Panc1 (cell line): ENCODE measurements at regions not wholly inside any gene's neighbourhood (a gene's known extent, or its start where the extent isn't known, plus 50 kb on each side); places are given as distances from the start of the nearest gene placed in this dataset.

ENCODE experiments used
- ATAC-seq: fragments of 200-7000 bp; cut with Tn5 transposase; 2 replicates; pipeline ENCODE4 v1.9.1; 2020; ENCODE audit warnings: mild to moderate bottlenecking, moderate library complexity
- BruUV-seq: library from RNA; stranded (reverse); fragments of 400-500 nt; replicated peaks from 2 replicates; lab custom pipeline; 2021; lab: Mats Ljungman, UMichigan
- CTCF ChIA-PET: fragments of 300-600 bp; sonication (Branson Sonifier 250); formaldehyde crosslinking; loops from one replicate; lab custom pipeline; 2022; ENCODE audit warnings: antibody characterized with exemption; lab: Charles Lee
- POLR2A ChIA-PET: fragments of 300-600 bp; sonication (Branson Sonifier 250); formaldehyde crosslinking; loops from one replicate; lab custom pipeline; 2022; ENCODE audit warnings: antibody characterized with exemption; lab: Charles Lee
- DNase-seq: peaks from one replicate; pipeline ENCODE4 v3.0.0-alpha.2; 2010; ENCODE audit warnings: low read depth, low spot score
- H3K27ac ChIP-seq: 2 replicates; pipeline ENCODE4 v1.5.1; 2011; ENCODE audit warnings: mild to moderate bottlenecking, low read length, inconsistent platforms
- H3K27me3 ChIP-seq: fragments of 200-500 bp; sonication (Bioruptor generic); 2 replicates; pipeline ENCODE4 v1.6.0; 2014; ENCODE audit warnings: low read length, inconsistent platforms; ENCODE audit not compliant: control insufficient read depth, insufficient read depth
- H3K36me3 ChIP-seq: fragments of 200-500 bp; sonication (Bioruptor generic); 2 replicates; pipeline ENCODE4 v1.5.1; 2014; ENCODE audit warnings: inconsistent platforms, mild to moderate bottlenecking, low read length, moderate library complexity; ENCODE audit not compliant: control insufficient read depth, insufficient read depth
- H3K4me1 ChIP-seq: 2 replicates; pipeline ENCODE4 v1.5.1; 2011; ENCODE audit warnings: inconsistent platforms, mild to moderate bottlenecking, low read length, moderate library complexity; ENCODE audit not compliant: control insufficient read depth, insufficient read depth
- H3K4me3 ChIP-seq, 2 experiments: 2 replicates each; pipeline ENCODE4 v1.5.1; 2011 to 2012; ENCODE audit warnings: low read depth in 2 of 2, low read length in 2 of 2, mild to moderate bottlenecking in 2 of 2, inconsistent platforms in 1 of 2, moderate library complexity in 1 of 2
- H3K9me3 ChIP-seq: fragments of 200-500 bp; sonication (Bioruptor generic); 2 replicates; pipeline ENCODE4 v1.5.1; 2014; ENCODE audit warnings: low read depth, mild to moderate bottlenecking, inconsistent platforms, low read length, moderate library complexity; ENCODE audit not compliant: control insufficient read depth, insufficient read depth
- CTCF ChIP-seq: fragments of 450-650 bp; IDR thresholded peaks from 2 replicates; pipeline ENCODE4 v1.5.1; 2017; ENCODE audit warnings: mild to moderate bottlenecking
- POLR2AphosphoS5 ChIP-seq: IDR thresholded peaks from 2 replicates; pipeline ENCODE4 v1.6.1; 2012; ENCODE audit warnings: mild to moderate bottlenecking, low read depth, low read length, moderate library complexity
- SIN3A ChIP-seq: IDR thresholded peaks from 2 replicates; pipeline ENCODE4 v1.6.1; 2012; ENCODE audit warnings: low read depth, mild to moderate bottlenecking, low read length, moderate library complexity, borderline replicate concordance; ENCODE audit not compliant: insufficient read depth
- TCF7L2 ChIP-seq: IDR thresholded peaks from 2 replicates; pipeline ENCODE4 v1.6.1; 2011; ENCODE audit warnings: mild to moderate bottlenecking, low read depth, low read length, inconsistent platforms
- in situ Hi-C: cut with HindIII; loops from 2 replicates; pipeline ENCODE4 v1.10.0; 2016; ENCODE audit warnings: low sequenced_read_pairs, low pct_unique_long_range_greater_than_20kb
- intact Hi-C: fragments of 100-400 bp; cut with micrococcal nuclease; formaldehyde crosslinking; loops from one replicate; pipeline ENCODE4 v1.10.0; 2022; ENCODE audit not compliant: unreplicated experiment
- TF ChIP-seq, protein P1 (sequence below), 2 experiments: IDR thresholded peaks; 2 replicates each; pipeline ENCODE4 v1.6.1; 2011 to 2012; ENCODE audit warnings: low read depth in 2 of 2, control low read depth in 1 of 2, low read length in 1 of 2, mild to moderate bottlenecking in 1 of 2, moderate library complexity in 1 of 2; ENCODE audit not compliant: insufficient read depth in 1 of 2

GRCh38 chr3:99016452-99016851 lies 115.0 kb upstream of the DCBLD2 start:
- ATAC-seq (no peak), DNase-seq (no peak)
- TF ChIP-seq, protein P1, sequence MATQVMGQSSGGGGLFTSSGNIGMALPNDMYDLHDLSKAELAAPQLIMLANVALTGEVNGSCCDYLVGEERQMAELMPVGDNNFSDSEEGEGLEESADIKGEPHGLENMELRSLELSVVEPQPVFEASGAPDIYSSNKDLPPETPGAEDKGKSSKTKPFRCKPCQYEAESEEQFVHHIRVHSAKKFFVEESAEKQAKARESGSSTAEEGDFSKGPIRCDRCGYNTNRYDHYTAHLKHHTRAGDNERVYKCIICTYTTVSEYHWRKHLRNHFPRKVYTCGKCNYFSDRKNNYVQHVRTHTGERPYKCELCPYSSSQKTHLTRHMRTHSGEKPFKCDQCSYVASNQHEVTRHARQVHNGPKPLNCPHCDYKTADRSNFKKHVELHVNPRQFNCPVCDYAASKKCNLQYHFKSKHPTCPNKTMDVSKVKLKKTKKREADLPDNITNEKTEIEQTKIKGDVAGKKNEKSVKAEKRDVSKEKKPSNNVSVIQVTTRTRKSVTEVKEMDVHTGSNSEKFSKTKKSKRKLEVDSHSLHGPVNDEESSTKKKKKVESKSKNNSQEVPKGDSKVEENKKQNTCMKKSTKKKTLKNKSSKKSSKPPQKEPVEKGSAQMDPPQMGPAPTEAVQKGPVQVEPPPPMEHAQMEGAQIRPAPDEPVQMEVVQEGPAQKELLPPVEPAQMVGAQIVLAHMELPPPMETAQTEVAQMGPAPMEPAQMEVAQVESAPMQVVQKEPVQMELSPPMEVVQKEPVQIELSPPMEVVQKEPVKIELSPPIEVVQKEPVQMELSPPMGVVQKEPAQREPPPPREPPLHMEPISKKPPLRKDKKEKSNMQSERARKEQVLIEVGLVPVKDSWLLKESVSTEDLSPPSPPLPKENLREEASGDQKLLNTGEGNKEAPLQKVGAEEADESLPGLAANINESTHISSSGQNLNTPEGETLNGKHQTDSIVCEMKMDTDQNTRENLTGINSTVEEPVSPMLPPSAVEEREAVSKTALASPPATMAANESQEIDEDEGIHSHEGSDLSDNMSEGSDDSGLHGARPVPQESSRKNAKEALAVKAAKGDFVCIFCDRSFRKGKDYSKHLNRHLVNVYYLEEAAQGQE (IDR thresholded peaks at IDR 0.05; ENCODE audit: insufficient read depth in 1 of 2, low read depth in 2 of 2, low read length in 1 of 2): no peak
- TF ChIP-seq TCF7L2 (no peak), SIN3A (no peak), CTCF (no peak), POLR2AphosphoS5 (no peak)
- Histone ChIP-seq H3K27me3 (no peaks in the 10 kb centered on the region), H3K9me3 (no peaks in the 10 kb centered on the region), H3K27ac (no peak overlapping the region), H3K4me3 (no peak overlapping the region), H3K4me1 (no peaks in the 10 kb centered on the region), H3K36me3 (no peaks in the 10 kb centered on the region)
- CTCF ChIA-PET: no interaction called here
- intact Hi-C loops: no loop called here
- POLR2A ChIA-PET: no interaction called here
- no TSS peak for BruUV-seq
- in situ Hi-C loops: no loop called here

DNA sequence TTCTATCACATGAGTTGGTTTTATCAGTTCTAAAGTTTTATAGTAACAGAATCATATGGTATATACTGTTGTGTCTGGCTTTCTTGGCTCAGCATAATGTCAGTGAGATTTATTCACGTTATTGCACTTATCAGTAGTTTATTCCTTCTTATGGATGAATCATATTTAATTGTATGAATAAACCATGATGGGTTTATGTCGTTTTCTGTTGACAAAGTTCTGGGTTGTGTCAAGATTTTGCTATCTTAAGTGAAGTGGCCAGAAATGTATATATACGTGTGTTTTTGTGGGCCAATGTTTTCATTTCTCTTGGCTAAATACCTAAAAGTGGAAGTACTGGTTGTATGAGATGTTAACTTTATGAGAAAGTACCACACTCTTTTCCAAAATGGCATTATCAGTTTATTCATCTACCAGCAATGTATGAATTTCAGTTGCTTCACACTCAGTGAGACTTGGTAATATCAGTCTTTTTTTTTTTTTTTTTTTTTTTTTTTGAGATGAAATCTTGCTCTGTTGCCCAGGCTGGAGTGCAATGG lies 112.4 kb upstream of the DCBLD2 start:
- Histone ChIP-seq H3K27me3 (no peaks in the 10 kb centered on the region), H3K4me1 (no peaks in the 10 kb centered on the region), H3K27ac (no peak overlapping the region), H3K9me3 (no peaks in the 10 kb centered on the region), H3K4me3 (no peak overlapping the region), H3K36me3 (no peaks in the 10 kb centered on the region)
- ATAC-seq: no peak
- BruUV-seq: no TSS peak
- TF ChIP-seq SIN3A: no peak
- TF ChIP-seq, protein P1 (IDR thresholded peaks at IDR 0.05; ENCODE audit: insufficient read depth in 1 of 2, low read depth in 2 of 2, low read length in 1 of 2): no peak
- no peak for TF ChIP-seq CTCF
- TF ChIP-seq POLR2AphosphoS5: no peak
- TF ChIP-seq TCF7L2: no peak
- in situ Hi-C loops: no loop called here
- CTCF ChIA-PET: interaction anchor here (1.0 kb wide), 1 partner anchor 197 kb away, joined by 3 read pairs; no protein-coding TSS in a partner anchor
- intact Hi-C loops: no loop called here
- no peak for DNase-seq
- POLR2A ChIA-PET: no interaction called here
